ENCODE measurements at regions not wholly inside any gene's neighbourhood (a gene's known extent, or its start where the extent isn't known, plus 50 kb on each side); places are given as distances from the start of the nearest gene placed in this dataset.
A peak's percentile ranks its signal among the peaks of the same experiment; 100 is the strongest.

DNA sequence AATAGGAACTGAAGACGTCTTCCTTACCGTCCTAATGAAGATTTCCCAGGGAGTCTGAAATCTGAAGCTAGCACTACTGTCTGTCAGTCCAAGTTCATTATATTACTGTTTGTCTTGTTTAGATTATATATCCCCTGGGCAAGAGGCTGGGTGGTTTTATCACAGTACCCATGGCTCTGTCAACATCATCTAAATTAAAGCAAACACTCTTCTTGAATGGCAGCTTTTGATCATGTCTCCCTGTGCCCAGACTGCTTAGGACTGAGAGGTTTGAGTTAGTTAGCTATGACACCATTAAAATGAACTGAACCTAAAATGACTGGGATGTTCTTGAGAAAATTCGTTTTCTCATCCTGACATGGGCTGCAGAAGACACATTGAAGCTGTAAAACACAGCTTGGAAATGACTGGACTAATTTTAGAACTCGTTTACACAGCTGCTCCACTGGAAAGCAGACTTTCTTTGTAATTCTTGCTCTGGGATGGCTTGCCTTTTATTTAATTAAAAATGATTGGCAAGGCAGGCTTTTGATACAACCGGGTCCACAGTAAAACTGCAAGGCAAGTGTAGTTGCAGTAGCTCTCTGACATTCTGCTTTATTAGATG, 243.5 kb downstream of the MFSD1 start (continued):
- TF ChIP-seq ZBTB6 (tag by site-specific recombination; IDR thresholded peaks at IDR 0.05): no peak
- TF ChIP-seq ZNF664 (tag by site-specific recombination; IDR thresholded peaks at IDR 0.05): no peak
- no peak for TF ChIP-seq ZNF623 (tag by site-specific recombination; IDR thresholded peaks at IDR 0.05)
- TF ChIP-seq, protein P1, sequence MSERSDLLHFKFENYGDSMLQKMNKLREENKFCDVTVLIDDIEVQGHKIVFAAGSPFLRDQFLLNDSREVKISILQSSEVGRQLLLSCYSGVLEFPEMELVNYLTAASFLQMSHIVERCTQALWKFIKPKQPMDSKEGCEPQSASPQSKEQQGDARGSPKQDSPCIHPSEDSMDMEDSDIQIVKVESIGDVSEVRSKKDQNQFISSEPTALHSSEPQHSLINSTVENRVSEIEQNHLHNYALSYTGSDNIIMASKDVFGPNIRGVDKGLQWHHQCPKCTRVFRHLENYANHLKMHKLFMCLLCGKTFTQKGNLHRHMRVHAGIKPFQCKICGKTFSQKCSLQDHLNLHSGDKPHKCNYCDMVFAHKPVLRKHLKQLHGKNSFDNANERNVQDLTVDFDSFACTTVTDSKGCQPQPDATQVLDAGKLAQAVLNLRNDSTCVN (tag by site-specific recombination; optimal IDR thresholded peaks at IDR 0.05): no peak
- TF ChIP-seq MEIS1 (CRISPR knock-in tag; IDR thresholded peaks at IDR 0.05; ENCODE audit: borderline replicate concordance): no peak
- no peak for TF ChIP-seq YY1 (tag by site-specific recombination; IDR thresholded peaks at IDR 0.05)
- TF ChIP-seq ZEB2 (tag by site-specific recombination; IDR thresholded peaks at IDR 0.05): no peak
- TF ChIP-seq, protein P2, sequence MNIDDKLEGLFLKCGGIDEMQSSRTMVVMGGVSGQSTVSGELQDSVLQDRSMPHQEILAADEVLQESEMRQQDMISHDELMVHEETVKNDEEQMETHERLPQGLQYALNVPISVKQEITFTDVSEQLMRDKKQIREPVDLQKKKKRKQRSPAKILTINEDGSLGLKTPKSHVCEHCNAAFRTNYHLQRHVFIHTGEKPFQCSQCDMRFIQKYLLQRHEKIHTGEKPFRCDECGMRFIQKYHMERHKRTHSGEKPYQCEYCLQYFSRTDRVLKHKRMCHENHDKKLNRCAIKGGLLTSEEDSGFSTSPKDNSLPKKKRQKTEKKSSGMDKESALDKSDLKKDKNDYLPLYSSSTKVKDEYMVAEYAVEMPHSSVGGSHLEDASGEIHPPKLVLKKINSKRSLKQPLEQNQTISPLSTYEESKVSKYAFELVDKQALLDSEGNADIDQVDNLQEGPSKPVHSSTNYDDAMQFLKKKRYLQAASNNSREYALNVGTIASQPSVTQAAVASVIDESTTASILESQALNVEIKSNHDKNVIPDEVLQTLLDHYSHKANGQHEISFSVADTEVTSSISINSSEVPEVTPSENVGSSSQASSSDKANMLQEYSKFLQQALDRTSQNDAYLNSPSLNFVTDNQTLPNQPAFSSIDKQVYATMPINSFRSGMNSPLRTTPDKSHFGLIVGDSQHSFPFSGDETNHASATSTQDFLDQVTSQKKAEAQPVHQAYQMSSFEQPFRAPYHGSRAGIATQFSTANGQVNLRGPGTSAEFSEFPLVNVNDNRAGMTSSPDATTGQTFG (tag by site-specific recombination; IDR thresholded peaks at IDR 0.05; ENCODE audit: borderline replicate concordance): no peak
- TF ChIP-seq GLIS1 (tag by site-specific recombination; IDR thresholded peaks at IDR 0.05): peak; percentile 72
- TF ChIP-seq KLF17 (tag by site-specific recombination; IDR thresholded peaks at IDR 0.05): no peak
- peak; percentile 73; the same call in 1 of the 2 replicates for TF ChIP-seq ZSCAN16 (tag by site-specific recombination; IDR thresholded peaks at IDR 0.05)
- TF ChIP-seq PRDM6 (tag by site-specific recombination; IDR thresholded peaks at IDR 0.05): peak; percentile 35; the same call in 1 of the 2 replicates
- no peak for TF ChIP-seq ZNF335 (tag by site-specific recombination; conservative IDR thresholded peaks at IDR 0.05)
- TF ChIP-seq PRDM10 (tag by site-specific recombination; IDR thresholded peaks at IDR 0.05): no peak
- TF ChIP-seq MYNN (tag by site-specific recombination; IDR thresholded peaks at IDR 0.05; ENCODE audit: borderline replicate concordance): no peak
- TF ChIP-seq TSHZ1 (tag by site-specific recombination; IDR thresholded peaks at IDR 0.05; ENCODE audit: borderline replicate concordance): no peak
- TF ChIP-seq, protein P3, sequence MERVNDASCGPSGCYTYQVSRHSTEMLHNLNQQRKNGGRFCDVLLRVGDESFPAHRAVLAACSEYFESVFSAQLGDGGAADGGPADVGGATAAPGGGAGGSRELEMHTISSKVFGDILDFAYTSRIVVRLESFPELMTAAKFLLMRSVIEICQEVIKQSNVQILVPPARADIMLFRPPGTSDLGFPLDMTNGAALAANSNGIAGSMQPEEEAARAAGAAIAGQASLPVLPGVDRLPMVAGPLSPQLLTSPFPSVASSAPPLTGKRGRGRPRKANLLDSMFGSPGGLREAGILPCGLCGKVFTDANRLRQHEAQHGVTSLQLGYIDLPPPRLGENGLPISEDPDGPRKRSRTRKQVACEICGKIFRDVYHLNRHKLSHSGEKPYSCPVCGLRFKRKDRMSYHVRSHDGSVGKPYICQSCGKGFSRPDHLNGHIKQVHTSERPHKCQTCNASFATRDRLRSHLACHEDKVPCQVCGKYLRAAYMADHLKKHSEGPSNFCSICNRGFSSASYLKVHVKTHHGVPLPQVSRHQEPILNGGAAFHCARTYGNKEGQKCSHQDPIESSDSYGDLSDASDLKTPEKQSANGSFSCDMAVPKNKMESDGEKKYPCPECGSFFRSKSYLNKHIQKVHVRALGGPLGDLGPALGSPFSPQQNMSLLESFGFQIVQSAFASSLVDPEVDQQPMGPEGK (tag by site-specific recombination; IDR thresholded peaks at IDR 0.05): no peak
- no peak for TF ChIP-seq SALL2 (tag by site-specific recombination; IDR thresholded peaks at IDR 0.05; ENCODE audit: borderline replicate concordance)
- TF ChIP-seq ZSCAN30 (tag by site-specific recombination; IDR thresholded peaks at IDR 0.05): no peak
- no peak for TF ChIP-seq ZNF677 (tag by site-specific recombination; IDR thresholded peaks at IDR 0.05)
- no peak for TF ChIP-seq ZNF404 (tag by site-specific recombination; IDR thresholded peaks at IDR 0.05)
- TF ChIP-seq ZNF585B (tag by site-specific recombination; IDR thresholded peaks at IDR 0.05): no peak

Measured in HEK293 (cell line).